MM.1S (cell line): ENCODE measurements at regions not wholly inside any gene's neighbourhood (a gene's known extent, or its start where the extent isn't known, plus 50 kb on each side); places are given as distances from the start of the nearest gene placed in this dataset.
A peak's percentile ranks its signal among the peaks of the same experiment; 100 is the strongest.

Experiments
- DNase-seq: peaks from one replicate; pipeline ENCODE4 v3.0.0-alpha.2; 2015
- H2AFZ ChIP-seq: fragments of 300-600 bp; sonication (generic); 2 replicates; pipeline ENCODE4 v1.6.0; 2016; ENCODE audit warnings: antibody characterized with exemption, low read length
- H3F3A ChIP-seq: fragments of 300-600 bp; sonication (generic); 2 replicates; pipeline ENCODE4 v1.6.1; 2016; ENCODE audit warnings: mild to moderate bottlenecking, antibody characterized with exemption, low read length, moderate library complexity, mixed read lengths; ENCODE audit not compliant: insufficient read depth
- H3K27ac ChIP-seq: fragments of 300-600 bp; sonication (generic); 2 replicates; pipeline ENCODE4 v1.5.1; 2016; ENCODE audit warnings: mild to moderate bottlenecking, low read length
- H3K27me3 ChIP-seq: fragments of 300-600 bp; sonication (generic); replicated peaks from 2 replicates; pipeline ENCODE4 v1.6.0; 2016; ENCODE audit warnings: low read length; ENCODE audit not compliant: insufficient read depth
- H3K36me3 ChIP-seq: fragments of 300-600 bp; sonication (generic); replicated peaks from 2 replicates; pipeline ENCODE4 v1.6.1; 2016; ENCODE audit warnings: mild to moderate bottlenecking, low read length, mixed read lengths; ENCODE audit not compliant: insufficient read depth
- H3K4me1 ChIP-seq: fragments of 300-600 bp; sonication (generic); 2 replicates; pipeline ENCODE4 v1.6.1; 2016; ENCODE audit warnings: low read length, mixed read lengths
- H3K4me2 ChIP-seq: fragments of 300-600 bp; sonication (generic); 2 replicates; pipeline ENCODE4 v1.6.0; 2016; ENCODE audit warnings: low read depth, low read length
- H3K4me3 ChIP-seq: fragments of 300-600 bp; sonication (generic); 2 replicates; pipeline ENCODE4 v1.5.1; 2016; ENCODE audit warnings: low read length, mixed read lengths
- H3K79me2 ChIP-seq: fragments of 300-600 bp; sonication (generic); 2 replicates; pipeline ENCODE4 v1.6.1; 2016; ENCODE audit warnings: mixed run types, low read length, mixed read lengths
- H3K9ac ChIP-seq: fragments of 300-600 bp; sonication (generic); 2 replicates; pipeline ENCODE4 v1.6.1; 2016; ENCODE audit warnings: low read length, mixed read lengths
- H3K9me2 ChIP-seq: fragments of 300-600 bp; sonication (generic); replicated peaks from 2 replicates; pipeline ENCODE4 v1.6.1; 2016; ENCODE audit warnings: mild to moderate bottlenecking, low read length, mixed read lengths; ENCODE audit not compliant: insufficient read depth
- H3K9me3 ChIP-seq: fragments of 300-600 bp; sonication (generic); replicated peaks from 2 replicates; pipeline ENCODE4 v1.6.1; 2016; ENCODE audit warnings: mild to moderate bottlenecking, low read length, mixed read lengths; ENCODE audit not compliant: insufficient read depth
- H4K20me1 ChIP-seq: fragments of 300-600 bp; sonication (generic); 2 replicates; pipeline ENCODE4 v1.6.1; 2016; ENCODE audit warnings: mild to moderate bottlenecking, low read length, moderate library complexity, mixed read lengths; ENCODE audit not compliant: insufficient read depth
- CTCF ChIP-seq: fragments of 300-600 bp; sonication (generic); IDR thresholded peaks from 2 replicates; pipeline ENCODE4 v1.5.1; 2016; ENCODE audit warnings: antibody characterized with exemption, low read length, mixed read lengths
- EZH2 ChIP-seq: fragments of 300-600 bp; sonication (generic); optimal IDR thresholded peaks from 2 replicates; pipeline ENCODE3; 2017; ENCODE audit warnings: low read depth, mild to moderate bottlenecking, antibody characterized with exemption, low read length, mixed read lengths
- EZH2phosphoT487 ChIP-seq: fragments of 300-600 bp; sonication (generic); IDR thresholded peaks from 2 replicates; pipeline ENCODE4 v1.6.1; 2018; ENCODE audit warnings: antibody characterized with exemption, low read length

GRCh38 chr16:85293904-85294642, 181.8 kb upstream of the CIBAR2 start:
- H3K9me2 ChIP-seq, result no peaks in the 10 kb centered on the region
- no peaks in the 10 kb centered on the region for H3F3A ChIP-seq
- DNase-seq, result no peak
- no peak overlapping the region for H3K9ac ChIP-seq
- no peak overlapping the region for H3K27ac ChIP-seq
- H3K4me3 ChIP-seq, result no peak overlapping the region
- no peaks in the 10 kb centered on the region for H3K4me1 ChIP-seq
- no peak overlapping the region for H3K4me2 ChIP-seq
- no peaks in the 10 kb centered on the region for H4K20me1 ChIP-seq
- no peaks in the 10 kb centered on the region for H3K36me3 ChIP-seq
- no peaks in the 10 kb centered on the region for H3K79me2 ChIP-seq
- H2AFZ ChIP-seq, result no peak overlapping the region
- peaks cover 86% of the 10 kb centered on the region for H3K27me3 ChIP-seq
- TF ChIP-seq EZH2 (no peak), EZH2phosphoT487 (no peak), CTCF (no peak)
- H3K9me3 ChIP-seq, result no peaks in the 10 kb centered on the region

GRCh38 chr16:85294810-85295508, 182.7 kb upstream of the CIBAR2 start:
- Histone ChIP-seq H3K9me3 (no peaks in the 10 kb centered on the region), H3K4me3 (no peak overlapping the region), H3K9me2 (no peaks in the 10 kb centered on the region), H3K36me3 (no peaks in the 10 kb centered on the region), H4K20me1 (no peaks in the 10 kb centered on the region), H3F3A (no peaks in the 10 kb centered on the region), H3K27me3 (peaks cover 84% of the 10 kb centered on the region), H3K4me1 (no peaks in the 10 kb centered on the region), H3K79me2 (no peaks in the 10 kb centered on the region), H3K4me2 (no peak overlapping the region), H2AFZ (no peak overlapping the region), H3K27ac (no peak overlapping the region), H3K9ac (no peak overlapping the region)
- no peak for DNase-seq
- no peak for TF ChIP-seq EZH2phosphoT487
- no peak for TF ChIP-seq CTCF
- TF ChIP-seq EZH2, result no peak

GRCh38 chr16:85296859-85297660, 184.8 kb upstream of the CIBAR2 start:
- Histone ChIP-seq H3K9ac (no peak overlapping the region), H2AFZ (no peak overlapping the region), H3K79me2 (no peaks in the 10 kb centered on the region), H3K4me3 (no peak overlapping the region), H3K4me2 (no peak overlapping the region), H3K36me3 (no peaks in the 10 kb centered on the region), H3K9me3 (no peaks in the 10 kb centered on the region), H3K27ac (no peak overlapping the region), H3K27me3 (peaks cover 83% of the 10 kb centered on the region), H4K20me1 (no peaks in the 10 kb centered on the region), H3K9me2 (no peaks in the 10 kb centered on the region), H3K4me1 (no peaks in the 10 kb centered on the region), H3F3A (no peaks in the 10 kb centered on the region)
- TF ChIP-seq CTCF, result peak; percentile 54
- TF ChIP-seq EZH2, result no peak
- peak; percentile 36 for DNase-seq
